Neural progenitor cell (in vitro differentiated cells): ENCODE measurements at regions not wholly inside any gene's neighbourhood (a gene's known extent, or its start where the extent isn't known, plus 50 kb on each side); places are given as distances from the start of the nearest gene placed in this dataset.

ENCODE experiments used
- CTCF ChIP-seq: fragments of 200-600 bp; sonication (generic); IDR thresholded peaks from 2 replicates; pipeline ENCODE4 v1.5.1; 2017; ENCODE audit warnings: antibody characterized with exemption, mild to moderate bottlenecking
- EZH2 ChIP-seq: fragments of 200-600 bp; sonication (generic); IDR thresholded peaks from 2 replicates; pipeline ENCODE4 v1.6.1; 2017; ENCODE audit warnings: antibody characterized with exemption, mild to moderate bottlenecking, moderate library complexity

- no peak for TF ChIP-seq CTCF
- no peak for TF ChIP-seq EZH2
Measured at GRCh38 chr5:105677291-105677690, 1993.4 kb downstream of the EFNA5 start.
